Limb (tissue), 2 donors: ENCODE measurements at regions not wholly inside any gene's neighbourhood (a gene's known extent, or its start where the extent isn't known, plus 50 kb on each side); places are given as distances from the start of the nearest gene placed in this dataset.

Experiments used
- DNase-seq, 2 donors: peaks; one replicate each; pipeline ENCODE4 v3.0.0-alpha.2; 2016; ENCODE audit errors: extremely low spot score in 2 of 2

DNA sequence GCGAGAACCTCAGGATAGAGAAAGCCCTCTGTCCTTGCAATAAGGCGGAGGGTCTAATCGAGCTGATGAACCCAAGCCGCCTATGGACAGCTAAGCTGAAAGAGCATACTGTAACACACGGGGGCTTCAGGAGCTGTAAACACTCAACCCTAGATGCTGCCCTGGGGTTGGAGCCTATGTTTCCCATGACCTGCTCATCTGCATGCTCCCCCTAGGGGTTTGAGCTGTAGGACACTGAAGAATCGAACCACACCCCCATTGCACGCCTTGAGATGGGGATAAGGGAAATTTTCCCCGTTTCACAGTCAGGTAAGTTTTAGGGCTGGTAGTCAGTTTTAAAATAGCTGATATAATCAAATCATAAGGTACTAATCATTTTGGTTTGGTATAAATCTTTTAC lies 675.6 kb upstream of the CDH8 start:
- no peak for DNase-seq

DNA sequence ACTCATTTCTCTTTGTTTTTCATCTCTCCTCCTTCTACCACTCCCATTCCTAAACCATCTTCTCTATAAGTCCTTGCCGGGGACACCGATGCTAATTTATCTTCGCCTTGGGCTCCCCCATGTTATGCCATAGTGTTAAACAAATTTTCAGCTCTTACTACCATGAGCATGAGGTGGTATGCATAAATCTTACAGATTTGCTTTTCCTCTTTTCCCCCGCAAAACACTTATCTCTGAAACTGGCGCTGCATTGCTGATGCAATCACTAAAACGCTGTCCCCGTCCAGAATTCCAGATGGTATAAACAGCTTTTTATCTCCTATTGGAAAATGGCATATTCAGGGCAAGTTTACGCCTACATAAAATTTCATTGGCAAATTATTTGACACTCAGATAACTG lies 673.6 kb upstream of the CDH8 start:
- no peak for DNase-seq

DNA sequence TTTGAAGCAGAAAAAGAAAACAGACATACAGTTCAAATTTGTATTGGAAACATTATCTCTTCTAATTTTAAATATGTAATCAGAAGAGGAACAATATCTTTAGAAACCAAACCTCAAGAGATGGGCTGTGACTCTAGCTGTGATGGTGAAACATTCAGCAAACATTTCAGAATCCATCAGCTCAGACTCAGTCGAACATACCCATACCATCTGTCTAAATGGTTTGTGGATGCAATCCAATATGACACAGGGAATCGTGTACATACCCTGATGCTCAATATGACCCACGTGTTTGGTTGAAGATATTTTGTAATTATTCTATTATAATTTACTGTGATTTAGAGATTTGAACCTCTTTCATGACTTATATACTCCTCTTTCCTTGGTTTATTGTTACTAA lies 665.2 kb upstream of the CDH8 start:
- DNase-seq: no peak

DNA sequence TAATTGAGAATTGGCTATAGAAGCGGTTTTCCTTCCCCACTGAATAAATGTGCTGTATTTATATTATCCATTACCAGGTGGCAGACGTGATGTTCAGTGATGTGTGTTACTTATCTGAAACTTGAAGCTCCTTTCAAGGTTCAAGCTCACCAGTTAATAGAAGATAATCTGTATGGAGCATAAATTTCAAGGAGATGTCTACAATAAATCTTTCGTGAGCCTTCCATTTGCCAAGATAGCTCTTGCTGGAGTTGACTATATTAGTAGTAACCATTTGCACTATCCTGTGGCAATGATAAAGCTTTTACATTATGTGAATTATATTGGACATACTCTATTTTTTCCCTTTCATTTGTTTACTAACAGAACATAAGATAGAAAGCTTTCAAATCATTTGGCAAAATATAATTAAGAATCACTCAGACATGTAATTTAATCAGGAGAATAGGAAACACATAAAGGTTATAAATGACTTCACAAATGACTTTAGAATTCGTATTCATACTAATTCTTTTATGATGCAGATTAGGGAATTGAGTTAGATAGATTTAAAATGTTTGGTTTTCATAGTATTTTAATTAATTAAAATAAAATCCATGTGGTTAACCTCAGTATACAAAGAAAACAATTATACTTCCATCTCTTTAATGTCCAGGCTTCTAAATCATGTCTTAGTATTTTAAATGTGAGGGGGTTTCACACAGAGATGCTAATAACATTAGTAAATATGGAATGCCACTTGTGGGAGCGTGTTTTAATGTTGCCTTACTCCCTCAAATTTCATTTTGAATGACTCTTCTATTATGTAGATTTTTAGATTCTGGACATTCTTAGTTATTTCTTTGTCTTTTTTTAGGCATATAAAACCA lies 664.4 kb upstream of the CDH8 start:
- DNase-seq: no peak

DNA sequence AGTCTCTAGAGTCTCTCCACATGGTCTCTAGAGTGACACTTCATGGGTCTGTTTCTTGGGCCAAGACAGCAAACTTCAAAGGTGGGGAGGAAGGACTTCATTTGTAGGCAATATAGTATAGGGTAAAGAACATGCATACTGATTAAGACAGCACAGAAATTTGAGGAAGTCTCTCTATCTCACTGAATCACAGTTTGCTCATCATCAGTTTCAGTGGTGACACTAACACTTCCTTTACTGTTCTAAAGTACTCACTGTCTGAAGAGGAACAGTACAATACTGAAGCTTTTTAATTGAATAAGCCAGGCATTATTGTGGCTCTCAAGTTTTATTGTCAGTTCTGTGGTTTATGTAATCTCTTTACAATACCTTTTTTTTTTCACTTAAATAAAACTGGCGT lies 656.4 kb upstream of the CDH8 start:
- DNase-seq: no peak

DNA sequence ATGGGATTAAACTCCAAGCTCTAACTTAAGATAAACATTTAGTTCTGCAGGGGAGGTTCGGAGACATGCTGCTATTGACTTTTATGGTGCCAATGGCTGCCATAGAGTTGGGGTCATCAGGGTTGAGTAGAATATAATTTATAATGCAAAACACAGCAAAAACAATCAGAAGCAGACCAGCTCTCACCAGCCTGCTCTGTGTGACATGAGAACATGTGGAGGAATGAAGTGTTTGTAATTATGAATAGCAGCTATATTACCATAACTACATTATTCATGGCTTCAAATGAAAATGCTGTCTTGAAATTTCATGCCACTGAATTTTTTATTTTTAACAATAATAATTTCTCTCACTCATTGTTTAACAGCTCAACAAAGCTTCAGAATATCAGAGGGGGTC lies 645.6 kb upstream of the CDH8 start:
- DNase-seq: no peak

DNA sequence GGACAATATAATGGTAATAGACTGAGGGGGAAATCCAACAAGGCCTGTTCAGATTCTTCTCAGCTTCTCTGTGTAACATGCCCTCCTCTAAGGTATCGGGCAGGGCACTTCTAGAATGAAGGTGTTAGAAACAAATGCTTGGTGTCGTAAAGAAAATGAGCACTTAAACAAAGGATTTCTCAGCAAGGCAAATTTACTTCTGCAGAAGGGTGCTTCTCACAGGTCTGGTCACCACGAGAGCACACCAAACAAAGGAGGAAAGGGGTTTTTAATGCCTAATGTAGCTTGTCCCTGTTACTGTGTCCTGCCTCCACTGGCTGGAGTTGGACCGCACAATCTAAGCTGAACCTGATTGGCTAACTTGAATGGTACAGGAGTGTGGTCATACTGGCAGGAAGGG lies 642.6 kb upstream of the CDH8 start:
- DNase-seq: no peak

DNA sequence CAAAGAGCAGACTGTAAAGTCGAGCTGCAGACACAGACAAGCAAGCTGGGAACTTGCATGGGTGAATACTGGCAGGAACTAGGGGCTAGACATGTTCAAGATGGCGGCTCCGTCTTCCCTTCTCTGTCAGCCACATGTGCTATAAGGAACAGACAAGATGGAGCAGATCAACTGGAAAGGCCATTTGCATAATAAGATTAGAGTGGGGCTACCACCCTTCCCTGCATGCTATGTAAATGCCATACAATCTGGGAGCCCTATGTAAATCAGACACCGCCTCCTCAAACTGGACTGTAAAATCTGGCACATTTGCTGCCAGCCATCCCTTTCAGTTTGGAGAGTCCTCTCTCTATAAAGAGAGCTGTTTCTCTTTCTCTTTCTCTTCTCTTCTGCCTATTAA lies 640.1 kb upstream of the CDH8 start:
- no peak for DNase-seq

DNA sequence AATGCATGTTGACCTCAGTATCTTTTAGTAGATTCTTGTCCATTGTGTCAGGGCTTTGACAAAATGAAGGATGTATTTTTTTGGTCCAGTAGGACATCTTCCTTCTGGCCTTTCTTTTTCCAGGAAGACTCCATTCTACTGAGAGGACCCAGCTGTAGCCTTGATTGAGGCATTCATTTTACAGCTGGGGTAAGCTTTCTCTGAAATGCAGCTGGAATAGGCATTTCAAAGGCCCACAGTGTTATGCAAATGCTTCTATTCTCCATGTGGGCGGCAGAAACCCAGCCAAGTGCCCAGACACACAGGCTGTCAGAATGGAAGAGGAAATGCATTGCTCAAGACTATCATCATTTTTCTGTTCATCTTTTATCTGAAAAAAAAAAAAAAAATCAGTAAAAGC lies 629.0 kb upstream of the CDH8 start:
- DNase-seq: no peak

DNA sequence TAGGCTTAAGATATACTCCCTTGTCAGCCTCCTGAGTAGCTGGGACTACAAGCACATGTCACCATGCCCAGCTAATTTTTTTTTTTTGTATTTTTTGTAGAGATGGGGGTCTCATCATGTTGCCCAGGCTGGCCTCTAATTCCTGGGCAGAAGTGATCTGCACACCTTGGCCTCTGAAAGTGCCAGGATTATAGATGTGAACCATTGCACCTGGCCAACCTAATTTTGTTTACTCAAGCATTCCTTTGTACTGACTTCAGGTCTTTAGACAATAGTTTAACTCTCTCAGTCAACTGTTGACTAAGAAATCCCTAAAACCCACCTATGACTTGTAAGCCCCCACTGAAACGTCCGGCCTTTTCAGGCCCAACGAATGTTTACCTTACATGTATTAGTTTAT lies 628.3 kb upstream of the CDH8 start:
- DNase-seq: no peak

DNA sequence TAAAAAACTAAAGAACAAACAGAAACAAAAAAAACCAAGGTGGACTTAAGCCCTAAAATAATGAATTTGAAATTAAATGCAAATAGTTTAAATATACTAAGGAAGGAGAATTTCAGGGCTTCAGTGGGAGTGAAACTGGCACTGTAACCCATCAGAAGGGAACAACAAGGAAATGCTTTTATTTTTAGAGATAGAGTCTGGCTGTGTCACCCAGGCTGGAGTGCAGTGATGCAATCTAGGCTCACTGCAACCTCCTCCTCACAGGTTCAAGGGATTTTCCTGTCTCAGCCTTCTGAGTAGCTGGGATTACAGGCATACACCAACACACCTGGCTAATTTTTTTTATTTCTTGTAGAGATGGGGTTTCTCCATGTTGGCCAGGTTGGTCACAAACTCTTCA lies 625.2 kb upstream of the CDH8 start:
- DNase-seq: no peak

DNA sequence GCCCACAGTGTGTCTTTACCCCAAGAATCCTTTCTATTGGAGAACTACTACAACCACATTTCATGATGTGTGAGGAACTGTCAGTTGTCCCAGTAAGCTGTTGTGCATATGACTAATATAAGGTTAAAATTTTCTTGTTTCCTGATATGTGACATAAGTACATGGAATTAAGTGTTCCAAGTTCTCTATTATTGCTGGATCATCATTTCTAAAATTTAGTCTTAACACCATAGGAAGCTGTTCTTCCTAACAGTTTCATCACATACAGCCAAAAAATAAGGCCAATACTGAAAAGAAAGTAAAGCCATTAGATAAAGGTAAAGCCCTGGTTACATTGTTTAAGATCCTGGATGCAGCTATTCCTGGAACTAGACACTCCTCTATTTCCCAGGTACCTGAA lies 620.9 kb upstream of the CDH8 start:
- no peak for DNase-seq

DNA sequence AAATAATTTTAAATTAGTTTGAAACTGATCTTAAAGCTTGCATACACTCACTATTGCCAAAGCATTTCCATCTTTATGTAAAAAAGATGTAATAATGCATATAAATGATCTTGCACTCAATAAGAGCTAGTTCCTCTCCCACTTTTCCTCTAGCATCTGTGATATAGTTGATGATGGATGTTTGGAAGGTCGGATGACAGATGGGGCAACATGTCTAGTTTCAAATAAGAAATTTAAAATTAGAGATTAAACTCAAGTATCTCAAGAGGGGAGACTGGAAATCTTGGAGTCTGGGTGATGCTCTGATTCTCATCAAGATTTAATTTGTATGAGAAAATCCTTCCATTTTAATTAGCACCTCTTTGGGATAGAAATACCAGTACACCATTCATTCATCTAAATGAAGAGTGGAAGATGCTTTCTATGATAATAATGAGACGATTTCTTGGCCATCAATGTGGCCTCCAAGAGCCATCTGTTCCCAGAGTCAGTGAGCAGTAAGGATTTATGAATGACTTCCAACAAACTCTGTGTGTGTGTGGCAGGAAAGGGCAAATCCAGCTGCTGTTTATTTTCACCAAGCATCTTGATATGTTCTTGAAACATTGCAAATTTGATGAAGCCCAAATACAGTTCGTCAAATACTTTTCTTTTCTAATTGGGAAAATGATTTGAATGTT lies 616.3 kb upstream of the CDH8 start:
- no peak for DNase-seq

DNA sequence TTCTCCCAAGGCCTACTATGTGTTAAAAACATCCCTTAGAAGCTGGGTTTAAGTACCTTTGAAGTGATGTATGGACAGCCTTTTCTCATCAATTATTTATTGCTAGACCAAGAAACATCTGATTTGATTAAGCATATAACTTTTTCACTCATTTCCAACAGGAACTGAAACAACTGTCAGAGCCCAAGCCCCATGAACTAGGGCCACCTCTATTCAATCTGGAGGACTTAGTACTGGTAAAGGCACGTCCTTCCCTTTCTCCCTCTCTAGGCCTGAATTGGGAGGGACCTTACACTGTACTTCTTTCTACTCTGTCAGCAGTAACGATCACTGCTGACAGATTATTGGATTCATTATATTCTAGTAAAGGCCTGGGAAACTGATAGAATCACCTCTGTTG lies 612.0 kb upstream of the CDH8 start:
- DNase-seq: no peak

DNA sequence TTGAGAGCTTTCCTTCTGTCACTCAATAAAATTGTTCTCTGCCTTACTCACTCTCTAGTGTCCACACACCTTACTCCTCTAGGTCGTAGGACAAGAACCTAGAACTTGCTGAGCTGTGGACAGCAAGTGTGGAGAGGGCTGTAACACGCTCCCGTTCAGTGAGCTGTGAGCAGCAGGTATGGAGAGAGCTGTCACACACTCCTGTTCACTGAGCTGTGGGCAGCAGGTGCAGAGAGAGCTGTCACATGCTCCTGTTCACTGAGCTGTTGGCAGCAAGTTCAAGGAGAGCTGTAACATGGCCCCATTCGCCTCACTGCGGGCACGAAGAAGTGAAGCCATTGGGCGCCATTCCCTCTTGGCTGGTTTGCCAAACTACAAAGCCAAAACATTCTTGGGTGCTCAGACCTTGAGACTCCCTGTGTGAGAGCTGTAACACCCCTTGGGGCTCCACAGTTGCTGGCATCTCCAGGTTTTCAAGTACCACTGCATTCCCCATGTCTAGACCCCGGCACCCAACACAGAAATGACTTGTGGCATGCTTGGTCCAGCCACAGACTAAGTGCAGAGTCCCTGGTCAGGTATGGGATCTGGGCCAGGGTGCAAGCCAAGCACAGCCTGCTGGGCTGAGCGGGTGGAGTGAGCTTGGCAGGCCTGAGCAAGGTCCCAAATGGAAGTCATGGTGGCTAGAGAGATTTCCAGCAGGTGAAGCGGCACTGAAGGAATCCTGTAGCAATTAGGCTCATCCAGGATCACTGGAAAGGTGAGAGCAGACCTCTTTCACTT lies 608.0 kb upstream of the CDH8 start:
- no peak for DNase-seq

DNA sequence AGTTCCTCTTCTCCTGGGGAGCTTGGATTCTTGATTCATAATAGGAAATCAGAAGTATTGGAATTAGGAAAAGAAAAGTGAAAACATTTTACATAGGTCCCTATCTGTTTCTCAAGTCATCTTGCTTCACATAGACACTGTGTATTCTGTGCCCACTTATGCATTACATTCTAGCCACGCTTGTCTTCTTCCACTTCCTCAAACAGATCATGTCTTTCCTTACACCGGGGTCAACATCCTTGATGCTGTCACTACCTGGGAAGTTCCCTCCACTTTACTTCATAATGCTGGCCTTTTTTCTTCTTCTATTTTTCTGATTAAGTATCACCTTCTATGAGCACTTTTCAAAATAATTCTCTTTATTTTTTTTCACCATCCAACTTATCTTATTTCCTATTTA lies 606.4 kb upstream of the CDH8 start:
- DNase-seq: no peak

DNA sequence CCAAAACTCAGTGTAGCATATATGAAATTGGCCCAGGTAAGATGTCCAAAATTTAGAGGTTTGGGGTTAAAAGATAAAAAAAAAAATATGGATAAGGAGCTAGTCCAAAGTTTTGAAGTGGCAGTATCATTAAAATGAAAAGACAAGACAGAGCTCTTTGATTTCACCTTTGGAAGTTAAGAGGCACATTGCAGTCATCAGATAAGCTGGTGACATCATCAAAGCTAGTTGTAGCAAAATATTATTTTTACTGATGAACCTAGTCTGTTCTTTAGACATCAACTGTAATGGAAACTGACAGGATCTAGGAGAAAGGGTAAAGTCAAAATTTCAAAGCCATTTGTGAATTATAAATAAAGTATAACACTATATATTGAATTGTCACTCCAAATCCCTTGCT lies 603.7 kb upstream of the CDH8 start:
- DNase-seq: no peak

DNA sequence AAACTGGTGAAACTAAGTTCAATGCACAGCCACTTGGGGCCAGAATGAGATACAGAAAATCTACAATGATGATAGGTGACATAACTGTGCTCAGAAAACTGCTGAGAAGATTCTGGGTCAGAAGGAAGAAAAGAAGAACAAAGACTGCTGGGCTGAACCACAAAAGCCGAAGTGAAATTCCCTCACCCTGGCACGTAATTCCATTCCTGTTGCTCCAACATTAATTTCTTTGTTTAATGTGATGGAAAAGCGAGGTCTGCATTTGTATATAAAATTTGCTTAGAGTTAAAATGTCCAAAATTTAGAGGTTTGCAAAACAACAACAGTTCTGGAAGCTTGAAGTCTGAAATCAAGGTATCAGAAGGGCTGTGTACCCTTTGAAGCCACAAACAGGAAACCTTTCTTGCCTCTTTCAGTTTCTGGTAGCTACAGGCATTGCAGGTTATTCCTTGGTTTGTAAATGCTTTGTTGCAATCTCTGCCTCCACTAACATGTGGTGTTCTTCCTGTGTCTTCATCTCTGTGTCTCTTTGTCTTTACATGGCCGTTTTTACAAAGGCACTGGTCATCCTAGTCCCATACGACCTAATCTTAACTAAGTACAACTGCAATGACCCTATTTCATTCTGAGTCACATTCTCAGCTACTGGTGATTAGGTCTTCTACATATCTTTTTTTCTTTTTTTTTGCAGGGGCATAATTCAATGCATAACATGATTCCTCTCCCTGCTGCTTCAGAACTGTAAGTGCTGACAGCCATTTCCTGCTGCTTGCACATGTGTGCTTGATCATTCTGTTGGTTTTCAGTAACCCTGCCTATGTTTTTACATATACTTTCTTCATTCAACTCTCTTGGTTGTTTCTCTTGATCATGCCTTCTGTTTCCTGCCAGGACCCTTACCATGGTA lies 603.0 kb upstream of the CDH8 start:
- peak in 1 of 2 donors; percentile 34 for DNase-seq

DNA sequence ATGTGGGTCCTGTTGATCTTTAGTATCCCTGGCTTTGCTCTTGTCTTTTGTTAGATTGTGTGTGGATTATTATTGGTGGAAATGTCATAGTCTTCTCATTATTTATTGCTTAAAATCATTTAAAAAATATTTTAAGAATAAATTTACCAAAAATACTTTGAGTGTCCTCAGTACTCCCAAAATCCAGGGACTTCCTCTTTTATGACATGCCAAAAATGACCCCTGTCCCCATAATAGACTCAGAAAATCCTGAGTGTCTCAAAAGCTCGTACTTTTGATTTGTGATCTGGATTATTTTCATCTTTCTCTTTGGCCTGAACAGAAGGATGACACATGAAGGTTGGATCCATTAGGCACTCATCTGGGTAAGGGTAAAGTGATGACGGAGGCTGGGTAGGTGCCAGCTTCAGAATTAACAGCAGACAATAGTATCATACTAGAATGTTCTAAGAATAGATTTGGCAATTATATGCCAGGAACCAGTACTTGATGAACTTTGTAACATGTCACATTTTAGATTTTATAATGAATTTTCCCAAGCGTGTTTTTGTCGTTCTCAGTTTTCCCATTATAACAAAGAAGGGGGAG lies 602.2 kb upstream of the CDH8 start:
- no peak for DNase-seq

DNA sequence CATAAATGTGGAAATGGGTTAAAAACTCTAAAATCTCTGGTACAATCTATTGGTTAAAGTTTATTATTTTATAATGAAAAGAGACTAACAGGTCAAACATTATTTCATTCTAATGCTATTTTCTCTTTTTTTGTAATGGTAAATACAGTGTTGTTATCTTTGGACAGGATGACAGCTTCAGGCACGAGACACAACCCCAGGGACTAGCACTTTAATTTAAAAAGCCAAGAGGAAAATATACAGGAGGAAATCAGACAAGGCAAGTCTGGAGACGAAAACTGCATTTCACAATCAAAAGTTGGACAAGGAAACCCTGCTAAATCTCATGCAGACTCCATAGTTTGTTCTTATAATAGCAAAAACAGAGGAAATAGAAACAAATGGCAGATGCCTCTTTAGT lies 589.1 kb upstream of the CDH8 start:
- DNase-seq: no peak

DNA sequence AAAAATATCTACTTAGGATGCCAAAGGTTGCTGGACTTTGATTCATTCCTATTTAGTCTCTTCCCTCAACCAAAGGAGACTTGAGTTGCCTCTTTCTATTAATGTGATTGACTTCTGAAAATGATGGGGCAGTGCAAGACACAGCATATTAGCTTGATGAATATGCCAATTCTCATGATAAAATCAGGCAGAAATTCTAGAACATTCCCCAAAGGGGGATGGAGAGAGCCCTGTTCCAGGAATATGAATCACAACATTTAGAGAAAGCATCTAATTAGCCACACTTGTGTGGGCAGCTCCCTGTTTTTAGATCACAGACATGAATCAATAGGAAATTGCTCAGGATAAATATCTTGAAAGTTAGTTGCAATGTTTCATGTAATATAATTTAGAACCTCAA lies 584.0 kb upstream of the CDH8 start:
- DNase-seq: no peak
